HepG2 (cell line): ENCODE measurements at regions not wholly inside any gene's neighbourhood (a gene's known extent, or its start where the extent isn't known, plus 50 kb on each side); places are given as distances from the start of the nearest gene placed in this dataset.

Source experiments
- ELF3 ChIP-seq: IDR thresholded peaks from 2 replicates; pipeline ENCODE4 v1.6.1; 2016; ENCODE audit warnings: missing genetic modification reagents, missing compliant biosample characterization
- GABPA ChIP-seq, 2 experiments: IDR thresholded peaks; 2 replicates each; pipeline ENCODE4 v1.6.1; 2011 to 2016; ENCODE audit warnings: low read depth in 2 of 2, low read length in 1 of 2, missing biosample characterization in 1 of 2, missing genetic modification characterization in 1 of 2
- NCOA5 ChIP-seq: sonication (generic); formaldehyde crosslinking; IDR thresholded peaks from 2 replicates; pipeline ENCODE4 v1.4.0; 2020; ENCODE audit warnings: missing genetic modification reagents
- PRDM10 ChIP-seq: sonication (generic); formaldehyde crosslinking; IDR thresholded peaks from 2 replicates; pipeline ENCODE4 v1.4.0; 2020; ENCODE audit warnings: low read depth, missing genetic modification reagents
- RBAK ChIP-seq: sonication (generic); formaldehyde crosslinking; IDR thresholded peaks from 2 replicates; pipeline ENCODE4 v1.5.1; 2020; ENCODE audit warnings: mild to moderate bottlenecking, missing genetic modification reagents
- RFX3 ChIP-seq: IDR thresholded peaks from 2 replicates; pipeline ENCODE4 v1.6.1; 2016; ENCODE audit warnings: missing biosample characterization, missing genetic modification reagents
- SAFB2 ChIP-seq: sonication (generic); formaldehyde crosslinking; IDR thresholded peaks from 2 replicates; pipeline ENCODE4 v1.5.1; 2020; ENCODE audit warnings: missing genetic modification reagents, low read depth, mild to moderate bottlenecking, borderline replicate concordance
- SMAD1 ChIP-seq: sonication (generic); formaldehyde crosslinking; IDR thresholded peaks from 2 replicates; pipeline ENCODE4 v1.4.0; 2020; ENCODE audit warnings: missing genetic modification reagents, low read depth, mild to moderate bottlenecking, borderline replicate concordance
- SSRP1 ChIP-seq: IDR thresholded peaks from 2 replicates; pipeline ENCODE4 v1.6.1; 2016; ENCODE audit warnings: control low read depth
- ZBTB44 ChIP-seq: sonication (generic); formaldehyde crosslinking; IDR thresholded peaks from 2 replicates; pipeline ENCODE4 v1.4.0; 2020; ENCODE audit warnings: missing genetic modification reagents
- ZNF136 ChIP-seq: sonication (generic); formaldehyde crosslinking; IDR thresholded peaks from 2 replicates; pipeline ENCODE4 v1.8.1; 2022; ENCODE audit warnings: low read depth, mild to moderate bottlenecking, moderate library complexity, missing genetic modification reagents
- ZNF232 ChIP-seq: sonication (generic); formaldehyde crosslinking; IDR thresholded peaks from 2 replicates; pipeline ENCODE4 v1.4.0; 2020; ENCODE audit warnings: missing genetic modification reagents, borderline replicate concordance
- TF ChIP-seq, protein P1 (sequence below): sonication (generic); formaldehyde crosslinking; IDR thresholded peaks from 2 replicates; pipeline ENCODE4 v1.4.0; 2020; ENCODE audit warnings: missing genetic modification reagents
- TF ChIP-seq, protein P2 (sequence below): sonication (generic); formaldehyde crosslinking; IDR thresholded peaks from 2 replicates; pipeline ENCODE4 v1.4.0; 2020; ENCODE audit warnings: mild to moderate bottlenecking, missing genetic modification reagents

- TF ChIP-seq ZNF232 (CRISPR knock-in tag) (peak; percentile 66), PRDM10 (peak; percentile 69; the same call in 1 of the 2 replicates), SMAD1 (CRISPR knock-in tag) (no peak), ELF3 (CRISPR knock-in tag) (peak; percentile 75; the same call in 1 of the 2 replicates), NCOA5 (no peak), RFX3 (CRISPR knock-in tag) (peak; percentile 10; the same call in 1 of the 2 replicates), GABPA (IDR thresholded peaks at IDR 0.05; ENCODE audit: low read depth, low read length) (no peak), GABPA (CRISPR knock-in tag; IDR thresholded peaks at IDR 0.05; ENCODE audit: low read depth) (peak; percentile 54), ZBTB44 (CRISPR knock-in tag) (no peak), ZNF136 (CRISPR knock-in tag) (no peak), RBAK (CRISPR knock-in tag) (no peak), SSRP1 (CRISPR knock-in tag) (peak; percentile 23; the same call in 1 of the 2 replicates), SAFB2 (CRISPR knock-in tag) (peak; percentile 82; the same call in 1 of the 2 replicates)
- TF ChIP-seq, protein P1, sequence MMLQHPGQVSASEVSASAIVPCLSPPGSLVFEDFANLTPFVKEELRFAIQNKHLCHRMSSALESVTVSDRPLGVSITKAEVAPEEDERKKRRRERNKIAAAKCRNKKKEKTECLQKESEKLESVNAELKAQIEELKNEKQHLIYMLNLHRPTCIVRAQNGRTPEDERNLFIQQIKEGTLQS (CRISPR knock-in tag), result peak; percentile 74
- TF ChIP-seq, protein P2, sequence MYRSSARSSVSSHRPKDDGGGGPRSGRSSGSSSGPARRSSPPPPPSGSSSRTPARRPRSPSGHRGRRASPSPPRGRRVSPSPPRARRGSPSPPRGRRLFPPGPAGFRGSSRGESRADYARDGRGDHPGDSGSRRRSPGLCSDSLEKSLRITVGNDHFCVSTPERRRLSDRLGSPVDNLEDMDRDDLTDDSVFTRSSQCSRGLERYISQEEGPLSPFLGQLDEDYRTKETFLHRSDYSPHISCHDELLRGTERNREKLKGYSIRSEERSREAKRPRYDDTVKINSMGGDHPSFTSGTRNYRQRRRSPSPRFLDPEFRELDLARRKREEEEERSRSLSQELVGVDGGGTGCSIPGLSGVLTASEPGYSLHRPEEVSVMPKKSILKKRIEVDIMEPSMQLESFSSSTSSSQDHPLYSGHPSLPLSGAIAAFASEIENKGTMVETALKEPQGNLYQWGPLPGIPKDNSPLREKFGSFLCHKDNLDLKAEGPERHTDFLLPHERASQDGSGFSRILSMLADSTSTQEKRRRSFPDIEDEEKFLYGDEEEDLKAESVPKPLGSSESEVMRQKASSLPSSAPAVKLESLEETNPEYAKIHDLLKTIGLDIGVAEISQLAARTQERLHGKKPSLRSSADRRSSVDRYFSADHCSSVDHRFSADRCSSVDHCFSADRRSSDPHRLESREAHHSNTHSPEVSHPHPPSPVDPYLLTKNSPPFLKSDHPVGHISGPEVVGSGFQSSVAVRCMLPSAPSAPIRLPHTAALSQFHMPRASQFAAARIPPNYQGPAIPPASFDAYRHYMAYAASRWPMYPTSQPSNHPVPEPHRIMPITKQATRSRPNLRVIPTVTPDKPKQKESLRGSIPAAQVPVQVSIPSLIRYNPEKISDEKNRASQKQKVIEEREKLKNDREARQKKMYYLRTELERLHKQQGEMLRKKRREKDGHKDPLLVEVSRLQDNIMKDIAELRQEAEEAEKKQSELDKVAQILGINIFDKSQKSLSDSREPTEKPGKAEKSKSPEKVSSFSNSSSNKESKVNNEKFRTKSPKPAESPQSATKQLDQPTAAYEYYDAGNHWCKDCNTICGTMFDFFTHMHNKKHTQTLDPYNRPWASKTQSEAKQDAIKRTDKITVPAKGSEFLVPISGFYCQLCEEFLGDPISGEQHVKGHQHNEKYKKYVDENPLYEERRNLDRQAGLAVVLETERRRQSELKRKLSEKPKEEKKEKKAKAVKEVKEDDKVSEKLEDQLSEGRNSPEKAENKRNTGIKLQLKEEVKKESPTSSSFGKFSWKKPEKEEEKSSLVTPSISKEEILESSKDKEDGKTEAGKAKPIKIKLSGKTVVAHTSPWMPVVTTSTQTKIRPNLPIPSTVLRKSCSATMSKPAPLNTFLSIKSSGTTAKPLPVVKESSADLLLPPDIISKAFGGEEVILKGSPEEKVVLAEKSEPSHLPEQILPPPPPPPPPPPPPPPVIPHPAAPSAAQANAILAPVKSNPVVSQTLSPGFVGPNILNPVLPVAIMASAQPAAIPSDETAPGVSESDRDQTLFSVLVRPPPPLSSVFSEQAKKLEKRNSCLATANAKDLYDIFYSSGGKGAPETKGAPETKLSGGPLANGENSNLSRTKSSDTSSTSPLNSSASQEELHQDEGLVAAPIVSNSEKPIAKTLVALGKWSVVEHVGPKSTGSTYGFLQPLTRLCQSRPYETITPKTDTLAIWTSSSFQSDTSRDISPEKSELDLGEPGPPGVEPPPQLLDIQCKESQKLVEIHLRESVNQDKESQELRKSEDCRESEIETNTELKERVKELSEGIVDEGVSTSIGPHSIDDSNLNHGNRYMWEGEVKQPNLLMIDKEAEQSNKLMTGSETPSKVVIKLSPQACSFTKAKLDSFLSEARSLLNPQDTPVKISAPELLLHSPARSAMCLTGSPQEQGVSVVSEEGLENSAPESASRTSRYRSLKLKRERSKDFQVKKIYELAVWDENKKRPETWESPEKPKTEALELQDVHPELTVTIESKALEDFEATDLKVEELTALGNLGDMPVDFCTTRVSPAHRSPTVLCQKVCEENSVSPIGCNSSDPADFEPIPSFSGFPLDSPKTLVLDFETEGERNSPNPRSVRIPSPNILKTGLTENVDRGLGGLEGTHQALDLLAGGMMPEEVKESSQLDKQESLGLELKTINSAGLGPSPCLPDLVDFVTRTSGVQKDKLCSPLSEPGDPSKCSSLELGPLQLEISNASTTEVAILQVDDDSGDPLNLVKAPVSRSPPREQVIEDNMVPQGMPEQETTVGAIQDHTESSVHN (CRISPR knock-in tag), result peak; percentile 85; the same call in 1 of the 2 replicates
Observed at GRCh38 chr14:61102549-61103466, 121.8 kb downstream of the SLC38A6 start (continued).
